ENCODE measurements at regions not wholly inside any gene's neighbourhood (a gene's known extent, or its start where the extent isn't known, plus 50 kb on each side); places are given as distances from the start of the nearest gene placed in this dataset.

DNA sequence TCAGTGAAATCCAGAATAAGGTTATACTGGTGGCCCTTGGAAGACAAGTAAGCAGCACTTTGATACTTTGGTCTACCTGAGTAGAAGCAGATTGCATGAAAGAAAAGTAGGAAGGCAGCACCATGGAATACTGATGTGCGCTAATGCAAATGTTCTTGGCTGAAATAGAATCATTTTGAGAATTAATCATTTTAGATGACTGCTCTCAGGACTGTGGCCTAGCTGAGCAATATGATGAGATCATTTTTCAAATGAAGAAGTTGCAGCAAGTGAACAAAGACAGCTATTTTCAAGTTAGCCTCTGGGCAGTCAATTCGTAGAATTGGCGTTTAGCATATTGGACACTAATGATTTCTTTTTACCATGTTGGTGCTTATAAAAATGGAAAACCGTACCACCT, 483.5 kb downstream of the TMEM232 start:
- TF ChIP-seq, protein P1, sequence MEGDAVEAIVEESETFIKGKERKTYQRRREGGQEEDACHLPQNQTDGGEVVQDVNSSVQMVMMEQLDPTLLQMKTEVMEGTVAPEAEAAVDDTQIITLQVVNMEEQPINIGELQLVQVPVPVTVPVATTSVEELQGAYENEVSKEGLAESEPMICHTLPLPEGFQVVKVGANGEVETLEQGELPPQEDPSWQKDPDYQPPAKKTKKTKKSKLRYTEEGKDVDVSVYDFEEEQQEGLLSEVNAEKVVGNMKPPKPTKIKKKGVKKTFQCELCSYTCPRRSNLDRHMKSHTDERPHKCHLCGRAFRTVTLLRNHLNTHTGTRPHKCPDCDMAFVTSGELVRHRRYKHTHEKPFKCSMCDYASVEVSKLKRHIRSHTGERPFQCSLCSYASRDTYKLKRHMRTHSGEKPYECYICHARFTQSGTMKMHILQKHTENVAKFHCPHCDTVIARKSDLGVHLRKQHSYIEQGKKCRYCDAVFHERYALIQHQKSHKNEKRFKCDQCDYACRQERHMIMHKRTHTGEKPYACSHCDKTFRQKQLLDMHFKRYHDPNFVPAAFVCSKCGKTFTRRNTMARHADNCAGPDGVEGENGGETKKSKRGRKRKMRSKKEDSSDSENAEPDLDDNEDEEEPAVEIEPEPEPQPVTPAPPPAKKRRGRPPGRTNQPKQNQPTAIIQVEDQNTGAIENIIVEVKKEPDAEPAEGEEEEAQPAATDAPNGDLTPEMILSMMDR (IDR thresholded peaks at IDR 0.05; ENCODE audit: insufficient read depth, low read length, severe bottlenecking): no peak
- Histone ChIP-seq H3K36me3 (ENCODE audit: control insufficient read depth, insufficient read depth, low read length) (no peaks in the 10 kb centered on the region), H3K4me3 (ENCODE audit: low read depth, low read length) (no peak overlapping the region), H3K27me3 (ENCODE audit: control insufficient read depth, insufficient read depth, low read length) (no peaks in the 10 kb centered on the region)
- FAIRE-seq (no peak), DNase-seq (ENCODE audit: low read depth) (no peak)

DNA sequence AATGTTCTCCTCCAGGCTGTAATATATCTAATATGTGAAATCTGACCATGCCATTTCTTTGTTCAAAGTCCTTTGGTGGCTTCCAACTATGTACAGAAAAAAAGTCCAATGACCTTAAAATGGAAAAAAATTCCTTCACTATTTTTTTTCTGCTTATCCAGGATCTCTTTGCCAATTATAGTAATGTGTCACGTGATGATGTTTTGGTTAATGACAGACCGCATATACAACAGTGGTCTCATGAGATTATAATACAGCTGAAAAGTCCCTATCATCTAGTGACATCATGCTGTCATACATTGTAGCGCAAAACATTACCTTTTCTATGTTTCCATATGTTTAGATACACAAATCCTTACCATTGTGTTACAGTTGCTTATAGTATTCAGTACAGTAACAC, 477.6 kb downstream of the TMEM232 start:
- H3K27me3 ChIP-seq (ENCODE audit: control insufficient read depth, insufficient read depth, low read length): no peaks in the 10 kb centered on the region
- no peak for DNase-seq (ENCODE audit: low read depth)
- H3K4me3 ChIP-seq (ENCODE audit: low read depth, low read length): no peak overlapping the region
- FAIRE-seq: no peak
- no peaks in the 10 kb centered on the region for H3K36me3 ChIP-seq (ENCODE audit: control insufficient read depth, insufficient read depth, low read length)
- TF ChIP-seq, protein P1 (IDR thresholded peaks at IDR 0.05; ENCODE audit: insufficient read depth, low read length, severe bottlenecking): no peak

DNA sequence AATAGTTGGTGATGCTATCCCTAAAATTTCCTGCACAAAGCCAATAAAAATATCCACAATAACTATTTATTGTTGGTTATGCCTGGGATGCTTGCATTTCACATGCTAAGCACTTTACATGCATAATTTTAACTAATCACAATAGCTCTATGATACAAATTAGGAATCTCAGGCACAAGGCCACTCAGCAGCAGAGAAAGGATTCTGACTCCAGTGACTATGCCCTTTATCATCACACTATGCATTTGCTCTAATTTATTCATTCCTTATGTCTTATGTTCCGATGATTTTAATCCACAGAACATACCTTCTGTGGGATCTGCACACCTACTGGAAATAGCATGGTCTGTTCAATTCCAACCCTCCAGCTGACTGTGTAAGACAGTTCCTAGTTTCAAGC, 476.1 kb downstream of the TMEM232 start:
- no peak for DNase-seq (ENCODE audit: low read depth)
- Histone ChIP-seq H3K36me3 (ENCODE audit: control insufficient read depth, insufficient read depth, low read length) (no peaks in the 10 kb centered on the region), H3K4me3 (ENCODE audit: low read depth, low read length) (no peak overlapping the region), H3K27me3 (ENCODE audit: control insufficient read depth, insufficient read depth, low read length) (no peaks in the 10 kb centered on the region)
- TF ChIP-seq, protein P1 (IDR thresholded peaks at IDR 0.05; ENCODE audit: insufficient read depth, low read length, severe bottlenecking): no peak
- FAIRE-seq: peak; percentile 43

DNA sequence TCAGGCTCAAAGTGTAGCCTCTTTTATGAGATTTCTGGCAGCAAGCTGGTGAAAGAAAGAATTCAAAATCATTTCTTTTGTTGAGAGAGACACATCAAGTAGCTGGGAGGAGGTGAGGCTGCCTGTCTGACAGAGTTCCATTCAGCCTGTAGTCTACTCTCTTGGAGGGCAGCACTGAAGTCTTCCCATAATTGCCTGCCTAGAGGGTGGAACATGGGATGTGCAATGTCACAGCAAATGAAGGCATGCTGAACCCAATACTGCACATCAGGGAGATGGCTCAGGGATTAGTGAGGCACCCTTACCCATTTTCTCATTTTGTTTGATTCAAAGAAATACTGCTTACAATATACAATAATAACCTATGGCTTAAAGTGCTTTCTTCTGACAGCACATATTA, 475.7 kb downstream of the TMEM232 start:
- FAIRE-seq (no peak), DNase-seq (ENCODE audit: low read depth) (no peak)
- Histone ChIP-seq H3K27me3 (ENCODE audit: control insufficient read depth, insufficient read depth, low read length) (no peaks in the 10 kb centered on the region), H3K4me3 (ENCODE audit: low read depth, low read length) (no peak overlapping the region), H3K36me3 (ENCODE audit: control insufficient read depth, insufficient read depth, low read length) (no peaks in the 10 kb centered on the region)
- TF ChIP-seq, protein P1 (IDR thresholded peaks at IDR 0.05; ENCODE audit: insufficient read depth, low read length, severe bottlenecking): no peak

DNA sequence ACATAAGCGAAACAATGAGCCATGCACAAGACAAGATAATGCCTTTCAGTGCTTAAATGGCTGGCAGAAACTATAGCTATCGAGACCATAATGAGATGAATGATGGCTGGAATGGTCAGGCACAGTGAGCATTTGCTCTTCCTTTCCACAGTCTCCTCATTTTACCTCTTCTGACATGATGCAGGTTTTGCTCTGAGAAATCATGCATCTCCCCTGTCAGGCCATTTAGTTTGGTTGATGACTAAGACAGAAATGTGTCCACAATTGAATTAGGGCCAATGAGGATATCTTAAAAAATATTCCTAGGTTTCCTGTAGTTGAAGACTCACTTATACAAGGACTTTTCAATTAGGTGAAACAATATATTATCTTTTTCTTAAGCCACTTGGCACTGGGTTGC, 475.1 kb downstream of the TMEM232 start:
- FAIRE-seq: no peak
- no peak for DNase-seq (ENCODE audit: low read depth)
- TF ChIP-seq, protein P1 (IDR thresholded peaks at IDR 0.05; ENCODE audit: insufficient read depth, low read length, severe bottlenecking): no peak
- Histone ChIP-seq H3K36me3 (ENCODE audit: control insufficient read depth, insufficient read depth, low read length) (no peaks in the 10 kb centered on the region), H3K27me3 (ENCODE audit: control insufficient read depth, insufficient read depth, low read length) (no peaks in the 10 kb centered on the region), H3K4me3 (ENCODE audit: low read depth, low read length) (no peak overlapping the region)

DNA sequence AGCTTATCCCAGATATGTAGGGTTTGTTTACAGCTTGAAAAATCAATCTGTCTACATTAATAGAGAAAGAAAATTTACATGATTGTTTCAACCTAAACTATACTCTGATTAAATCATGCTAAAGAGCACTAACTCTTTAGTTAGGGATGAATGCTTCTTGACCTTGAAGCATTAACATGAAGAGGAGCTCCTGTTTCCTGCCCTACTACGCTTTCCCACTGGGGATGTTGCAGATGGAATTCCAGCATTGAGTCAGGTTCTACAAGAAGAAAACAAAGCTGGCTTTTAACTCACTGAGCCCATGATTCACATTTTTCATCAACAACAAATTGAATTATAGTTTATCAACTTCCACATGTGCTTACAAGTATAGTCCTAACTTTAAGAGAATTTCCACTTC, 471.3 kb downstream of the TMEM232 start:
- no peaks in the 10 kb centered on the region for H3K36me3 ChIP-seq (ENCODE audit: control insufficient read depth, insufficient read depth, low read length)
- no peak for FAIRE-seq
- no peak overlapping the region for H3K4me3 ChIP-seq (ENCODE audit: low read depth, low read length)

More for the DNA sequence above, 471.3 kb downstream of the TMEM232 start:
- DNase-seq (ENCODE audit: low read depth): no peak
- TF ChIP-seq, protein P1 (IDR thresholded peaks at IDR 0.05; ENCODE audit: insufficient read depth, low read length, severe bottlenecking): no peak
- H3K27me3 ChIP-seq (ENCODE audit: control insufficient read depth, insufficient read depth, low read length): no peaks in the 10 kb centered on the region
